ENCODE measurements at regions not wholly inside any gene's neighbourhood (a gene's known extent, or its start where the extent isn't known, plus 50 kb on each side); places are given as distances from the start of the nearest gene placed in this dataset.

DNA sequence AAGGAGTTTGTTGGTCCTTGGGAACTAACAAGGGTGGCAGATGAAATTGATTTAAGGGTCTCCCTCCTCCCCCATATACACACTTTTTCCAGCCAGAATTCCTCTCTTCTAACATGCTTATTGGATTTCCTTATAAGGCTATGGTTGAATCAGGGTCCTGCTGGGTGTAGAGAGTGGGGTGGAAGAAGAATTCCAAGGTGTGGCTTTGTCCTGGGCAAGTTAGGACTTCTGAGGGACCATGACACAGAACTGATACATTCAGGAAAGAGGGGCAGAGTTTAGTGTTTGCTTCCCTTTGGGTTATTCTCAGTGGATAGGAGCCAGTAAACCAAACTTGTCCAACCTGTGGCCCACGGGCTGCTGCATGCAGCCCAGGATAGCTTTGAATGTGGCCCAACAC, 116.5 kb downstream of the SNX18 start:
- Histone ChIP-seq H3K36me3 (no peaks in the 10 kb centered on the region), H3K27ac (no peak overlapping the region), H3K4me3 (no peak overlapping the region), H3K9me3 (peaks cover 0 to 3% (median 0%) of the 10 kb centered on the region in 4 donors), H3K4me1 (peaks cover 4 to 29% (median 21%) of the 10 kb centered on the region in 4 donors), H3K27me3 (no peaks in the 10 kb centered on the region)
- no peak for DNase-seq
- 63 to 96% (median 89%) methylated on average over 1 of the region's 1 CpG for WGBS, 5 donors
- TF ChIP-seq POLR2A (IDR thresholded peaks at IDR 0.05) = no peak
- TF ChIP-seq POLR2AphosphoS5 (IDR thresholded peaks at IDR 0.05) = no peak
- TF ChIP-seq EP300 (IDR thresholded peaks at IDR 0.05) = no peak
- TF ChIP-seq, protein P1, sequence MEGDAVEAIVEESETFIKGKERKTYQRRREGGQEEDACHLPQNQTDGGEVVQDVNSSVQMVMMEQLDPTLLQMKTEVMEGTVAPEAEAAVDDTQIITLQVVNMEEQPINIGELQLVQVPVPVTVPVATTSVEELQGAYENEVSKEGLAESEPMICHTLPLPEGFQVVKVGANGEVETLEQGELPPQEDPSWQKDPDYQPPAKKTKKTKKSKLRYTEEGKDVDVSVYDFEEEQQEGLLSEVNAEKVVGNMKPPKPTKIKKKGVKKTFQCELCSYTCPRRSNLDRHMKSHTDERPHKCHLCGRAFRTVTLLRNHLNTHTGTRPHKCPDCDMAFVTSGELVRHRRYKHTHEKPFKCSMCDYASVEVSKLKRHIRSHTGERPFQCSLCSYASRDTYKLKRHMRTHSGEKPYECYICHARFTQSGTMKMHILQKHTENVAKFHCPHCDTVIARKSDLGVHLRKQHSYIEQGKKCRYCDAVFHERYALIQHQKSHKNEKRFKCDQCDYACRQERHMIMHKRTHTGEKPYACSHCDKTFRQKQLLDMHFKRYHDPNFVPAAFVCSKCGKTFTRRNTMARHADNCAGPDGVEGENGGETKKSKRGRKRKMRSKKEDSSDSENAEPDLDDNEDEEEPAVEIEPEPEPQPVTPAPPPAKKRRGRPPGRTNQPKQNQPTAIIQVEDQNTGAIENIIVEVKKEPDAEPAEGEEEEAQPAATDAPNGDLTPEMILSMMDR (IDR thresholded peaks at IDR 0.05) = no peak
- intact Hi-C loops (cut with DNase I; ENCODE audit: low total_unique reads) = no loop called here

- WGBS, 5 donors = 77 to 85% (median 79%) methylated on average over 4 to 6 of the region's 6 CpGs
- intact Hi-C loops (cut with DNase I; ENCODE audit: low total_unique reads) = no loop called here
- Histone ChIP-seq H3K36me3 (no peaks in the 10 kb centered on the region), H3K9me3 (peaks cover 0 to 3% (median 0%) of the 10 kb centered on the region in 4 donors), H3K27ac (peak overlapping the region in 1 of 5 donors; percentile 45), H3K4me3 (no peak overlapping the region), H3K4me1 (peaks cover 0 to 26% (median 15%) of the 10 kb centered on the region in 4 donors), H3K27me3 (no peaks in the 10 kb centered on the region)
- DNase-seq = no peak
- TF ChIP-seq EP300 (IDR thresholded peaks at IDR 0.05) (no peak), POLR2A (IDR thresholded peaks at IDR 0.05) (no peak), POLR2AphosphoS5 (IDR thresholded peaks at IDR 0.05) (no peak)
- TF ChIP-seq, protein P1 (IDR thresholded peaks at IDR 0.05) = no peak
Measured at GRCh38 chr5:54632131-54632701, 114.7 kb downstream of the SNX18 start.

DNA sequence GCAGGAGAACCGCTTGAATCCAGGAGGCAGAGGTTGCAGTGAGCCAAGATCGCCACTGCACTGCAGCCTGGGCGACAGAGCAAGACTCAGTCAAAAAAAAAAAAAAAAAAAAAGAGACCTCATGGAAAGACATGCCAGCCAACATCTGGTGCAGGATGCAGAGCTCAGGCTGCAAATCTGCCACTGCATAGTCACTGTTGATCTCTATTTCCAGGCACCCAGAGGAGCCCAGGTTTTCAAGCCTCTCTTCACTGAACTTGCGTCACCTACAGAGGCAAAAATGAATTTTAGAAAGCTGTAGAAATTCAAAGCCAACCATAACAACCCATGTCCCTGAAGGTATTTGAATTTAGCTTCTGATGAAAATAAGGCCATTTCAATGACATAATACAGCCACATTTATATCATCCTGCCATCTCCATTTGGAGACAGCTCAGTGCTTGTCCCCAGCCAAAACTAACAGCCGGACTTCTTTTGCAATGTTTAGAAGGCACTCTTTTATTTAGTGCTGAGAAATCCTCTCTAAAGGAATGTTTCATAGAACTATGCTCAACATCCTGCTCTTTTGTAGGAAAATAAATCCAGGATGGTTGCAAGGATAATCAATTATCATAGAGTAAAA, 113.3 kb downstream of the SNX18 start:
- DNase-seq = peak in 1 of 2 donors; percentile 51
- Histone ChIP-seq H3K4me3 (no peak overlapping the region), H3K36me3 (no peaks in the 10 kb centered on the region), H3K27me3 (no peaks in the 10 kb centered on the region), H3K4me1 (peaks cover 0 to 26% (median 15%) of the 10 kb centered on the region in 4 donors), H3K27ac (no peak overlapping the region), H3K9me3 (peaks cover 0 to 3% (median 0%) of the 10 kb centered on the region in 4 donors)
- WGBS, 5 donors = 78 to 90% (median 84%) methylated on average over 5 of the region's 5 CpGs
- TF ChIP-seq POLR2A (IDR thresholded peaks at IDR 0.05) (no peak), POLR2AphosphoS5 (IDR thresholded peaks at IDR 0.05) (peak in 1 of 3 donors; percentile 4)
- TF ChIP-seq, protein P1 (IDR thresholded peaks at IDR 0.05) = no peak
- intact Hi-C loops (cut with DNase I; ENCODE audit: low total_unique reads) = no loop called here

DNA sequence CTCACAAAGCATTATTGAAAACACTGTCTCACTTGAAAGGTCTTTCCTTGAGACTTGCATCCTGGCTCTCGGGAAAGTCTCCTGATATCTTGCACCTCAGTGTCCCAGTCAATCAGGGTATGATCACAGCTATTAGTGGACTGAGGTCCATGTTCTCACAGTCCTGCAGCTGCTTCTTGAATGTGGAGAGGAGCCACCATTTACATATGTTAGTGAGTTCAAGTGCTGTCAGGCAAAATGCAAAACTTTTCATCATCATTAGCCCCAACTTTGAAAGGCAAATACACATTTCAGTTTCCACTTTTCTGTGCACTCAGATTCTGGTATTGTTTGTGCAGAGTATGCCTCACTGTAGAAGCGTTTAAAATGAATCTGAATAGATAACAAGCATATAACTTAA, 111.6 kb downstream of the SNX18 start:
- intact Hi-C loops (cut with DNase I; ENCODE audit: low total_unique reads) = no loop called here
- H3K4me1 ChIP-seq = peaks cover 0 to 26% (median 15%) of the 10 kb centered on the region in 4 donors
- 76 to 88% (median 86%) methylated on average over 2 of the region's 2 CpGs for WGBS, 5 donors
- no peak for DNase-seq
- H3K36me3 ChIP-seq = no peaks in the 10 kb centered on the region
- peaks cover 0 to 3% (median 0%) of the 10 kb centered on the region in 4 donors for H3K9me3 ChIP-seq
- H3K4me3 ChIP-seq = no peak overlapping the region
- no peaks in the 10 kb centered on the region for H3K27me3 ChIP-seq
- TF ChIP-seq POLR2A (IDR thresholded peaks at IDR 0.05) = no peak
- no peak for TF ChIP-seq EP300 (IDR thresholded peaks at IDR 0.05)
- TF ChIP-seq, protein P1 (IDR thresholded peaks at IDR 0.05) = no peak
- TF ChIP-seq POLR2AphosphoS5 (IDR thresholded peaks at IDR 0.05) = no peak
- H3K27ac ChIP-seq = no peak overlapping the region

All from stomach (tissue), 8 donors.